GM12873 (cell line): ENCODE measurements at regions not wholly inside any gene's neighbourhood (a gene's known extent, or its start where the extent isn't known, plus 50 kb on each side); places are given as distances from the start of the nearest gene placed in this dataset.

Experiments
- TF ChIP-seq, protein P1 (sequence below): IDR thresholded peaks from 2 replicates; pipeline ENCODE4 v1.5.1; 2012; ENCODE audit warnings: low read depth, mild to moderate bottlenecking, moderate library complexity, low read length, control low read depth; ENCODE audit not compliant: insufficient read depth; ENCODE audit errors: missing control alignments

DNA sequence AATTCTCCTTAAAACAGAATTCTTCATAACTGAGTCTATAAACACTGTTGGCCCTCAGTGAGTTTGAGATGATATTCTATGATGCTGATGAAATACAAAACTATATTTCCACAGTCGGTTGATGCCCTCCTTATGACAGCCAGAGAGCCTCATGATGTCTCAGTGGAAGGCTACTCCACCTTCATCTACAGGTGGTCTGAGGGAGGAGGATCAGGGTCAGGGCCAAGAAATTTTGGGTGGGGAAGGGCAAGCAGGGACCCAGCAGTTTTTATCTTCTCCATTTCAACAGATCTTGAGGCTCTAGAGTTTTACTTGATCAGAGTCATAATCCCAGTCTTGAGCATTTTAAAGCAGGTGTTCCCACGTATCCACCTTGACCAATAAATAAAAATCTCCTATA, 90.8 kb downstream of the CCDC71L start:
- TF ChIP-seq, protein P1, sequence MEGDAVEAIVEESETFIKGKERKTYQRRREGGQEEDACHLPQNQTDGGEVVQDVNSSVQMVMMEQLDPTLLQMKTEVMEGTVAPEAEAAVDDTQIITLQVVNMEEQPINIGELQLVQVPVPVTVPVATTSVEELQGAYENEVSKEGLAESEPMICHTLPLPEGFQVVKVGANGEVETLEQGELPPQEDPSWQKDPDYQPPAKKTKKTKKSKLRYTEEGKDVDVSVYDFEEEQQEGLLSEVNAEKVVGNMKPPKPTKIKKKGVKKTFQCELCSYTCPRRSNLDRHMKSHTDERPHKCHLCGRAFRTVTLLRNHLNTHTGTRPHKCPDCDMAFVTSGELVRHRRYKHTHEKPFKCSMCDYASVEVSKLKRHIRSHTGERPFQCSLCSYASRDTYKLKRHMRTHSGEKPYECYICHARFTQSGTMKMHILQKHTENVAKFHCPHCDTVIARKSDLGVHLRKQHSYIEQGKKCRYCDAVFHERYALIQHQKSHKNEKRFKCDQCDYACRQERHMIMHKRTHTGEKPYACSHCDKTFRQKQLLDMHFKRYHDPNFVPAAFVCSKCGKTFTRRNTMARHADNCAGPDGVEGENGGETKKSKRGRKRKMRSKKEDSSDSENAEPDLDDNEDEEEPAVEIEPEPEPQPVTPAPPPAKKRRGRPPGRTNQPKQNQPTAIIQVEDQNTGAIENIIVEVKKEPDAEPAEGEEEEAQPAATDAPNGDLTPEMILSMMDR: no peak

DNA sequence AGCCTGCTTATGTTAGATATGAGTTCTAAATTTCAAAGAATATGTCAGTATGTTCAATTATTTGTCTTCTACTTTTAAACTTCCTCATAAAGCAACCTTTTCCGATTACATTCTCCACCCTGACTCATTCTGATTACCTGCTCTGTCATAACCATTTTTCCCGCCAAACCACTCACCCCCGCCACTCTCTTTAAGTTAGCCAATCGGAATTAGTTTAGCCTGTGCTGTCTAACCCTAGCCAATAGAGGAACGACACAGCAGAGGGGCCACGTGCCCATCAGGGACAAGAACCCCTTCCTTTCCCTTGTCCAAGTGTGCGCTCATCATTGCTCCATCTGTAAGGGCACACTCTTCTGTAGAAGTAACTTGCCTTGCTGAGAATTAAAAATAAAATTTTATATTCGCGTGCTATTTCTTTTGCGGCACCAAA, 91.4 kb downstream of the CCDC71L start:
- TF ChIP-seq, protein P1: no peak

DNA sequence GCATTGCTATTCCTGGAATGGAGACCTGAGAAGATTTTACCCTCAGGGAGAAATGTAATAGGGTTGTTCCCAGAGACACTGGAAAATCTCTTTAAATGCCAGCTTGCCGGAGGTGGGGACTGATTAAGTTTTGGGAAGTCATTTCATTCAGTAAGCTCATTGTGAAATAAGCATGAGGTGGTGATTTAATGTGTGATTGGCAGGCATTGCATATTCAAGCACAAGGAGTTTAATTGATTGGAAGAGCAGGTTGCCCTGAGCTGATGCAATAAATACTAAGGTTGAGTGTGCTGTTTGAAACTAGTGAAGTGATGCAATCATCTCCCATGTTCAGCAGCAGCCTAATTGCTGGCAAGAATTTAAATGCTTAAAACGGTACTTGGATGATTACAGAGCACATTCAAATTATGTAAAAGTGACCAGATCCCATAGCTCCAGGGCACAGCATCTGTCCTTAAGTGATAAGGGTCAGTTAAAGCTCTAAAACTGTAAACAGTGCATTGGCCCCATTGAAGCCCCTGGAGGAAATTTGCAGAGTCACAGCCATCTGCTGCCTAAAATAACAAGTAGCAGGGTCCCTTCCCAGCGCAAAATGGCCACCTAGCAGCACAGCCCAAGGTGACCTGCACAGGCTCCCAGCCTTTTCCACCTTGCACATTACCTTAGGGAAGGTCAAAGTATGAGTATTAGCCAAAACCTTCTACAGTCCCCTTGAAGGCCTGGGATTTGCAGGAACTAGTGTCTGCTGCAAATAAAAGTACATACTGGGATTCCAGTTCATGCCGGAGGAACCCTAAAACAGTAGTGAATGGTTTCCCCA, 92.1 kb downstream of the CCDC71L start:
- TF ChIP-seq, protein P1: no peak

DNA sequence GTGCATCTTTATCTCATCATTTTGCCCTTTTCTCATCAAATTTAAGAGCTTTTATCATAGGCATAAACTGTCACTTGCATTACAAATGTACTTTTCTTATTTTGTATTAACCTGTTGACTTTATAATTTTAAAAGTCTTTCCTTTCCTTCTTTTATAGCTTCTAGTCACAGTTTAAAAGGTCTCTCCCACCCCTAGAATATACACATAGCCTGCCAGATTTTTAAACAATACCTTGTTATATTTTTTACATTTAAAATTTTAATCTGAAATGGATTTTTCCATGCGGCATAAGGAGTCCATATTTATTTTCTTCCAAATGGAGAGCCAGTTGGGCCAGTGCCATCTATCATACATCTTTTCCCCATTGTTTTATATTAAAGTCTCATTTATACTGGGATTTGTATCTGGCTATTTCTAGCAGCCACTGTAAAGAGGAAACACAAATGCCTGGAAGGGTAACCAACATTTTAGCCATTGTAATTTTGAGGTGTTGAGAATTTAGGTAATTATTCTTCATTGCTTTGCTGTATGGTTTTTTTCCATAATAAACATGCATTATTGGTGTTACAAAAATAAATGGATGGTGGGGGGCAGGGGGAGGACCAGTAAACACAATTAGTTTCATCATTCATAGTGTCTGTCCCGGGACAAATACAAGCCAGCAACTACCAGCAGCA, 92.8 kb downstream of the CCDC71L start:
- TF ChIP-seq, protein P1: no peak

DNA sequence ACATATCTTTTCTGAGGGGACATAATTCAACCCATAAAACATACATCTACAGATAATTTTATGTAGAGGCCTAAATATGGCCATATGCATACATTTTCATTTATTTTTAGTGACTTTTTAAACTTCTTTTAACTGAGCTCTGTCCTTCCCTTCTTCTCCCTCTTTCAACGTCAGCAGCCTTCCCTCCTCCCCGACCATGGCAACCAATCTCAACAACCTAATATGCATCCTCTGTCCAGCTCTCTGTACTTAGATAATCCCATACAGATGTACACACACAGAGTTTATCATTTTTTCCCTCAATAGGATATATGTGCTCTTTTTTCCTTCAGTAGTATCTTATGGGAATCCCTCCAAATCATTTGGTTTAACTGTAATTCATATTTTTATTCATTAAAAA, 94.3 kb downstream of the CCDC71L start:
- TF ChIP-seq, protein P1: no peak

DNA sequence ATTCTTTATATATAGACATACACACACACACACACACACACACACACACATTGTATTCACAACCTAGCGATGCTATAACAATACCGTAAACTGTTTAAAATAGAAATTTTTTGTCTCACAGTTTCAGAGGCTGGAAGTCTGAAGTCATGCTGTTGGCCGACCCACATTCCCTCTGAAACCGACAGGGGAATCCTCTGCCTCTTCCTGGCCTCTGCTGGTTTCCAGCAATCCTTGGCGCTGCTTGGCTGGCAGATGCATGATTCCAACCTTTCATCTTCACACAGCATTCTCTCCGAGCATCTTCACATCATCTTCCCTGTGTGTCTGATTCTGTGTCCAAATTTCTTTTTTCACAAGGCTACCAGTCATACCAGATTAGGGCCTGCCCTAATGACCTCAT, 94.8 kb downstream of the CCDC71L start:
- TF ChIP-seq, protein P1: no peak

DNA sequence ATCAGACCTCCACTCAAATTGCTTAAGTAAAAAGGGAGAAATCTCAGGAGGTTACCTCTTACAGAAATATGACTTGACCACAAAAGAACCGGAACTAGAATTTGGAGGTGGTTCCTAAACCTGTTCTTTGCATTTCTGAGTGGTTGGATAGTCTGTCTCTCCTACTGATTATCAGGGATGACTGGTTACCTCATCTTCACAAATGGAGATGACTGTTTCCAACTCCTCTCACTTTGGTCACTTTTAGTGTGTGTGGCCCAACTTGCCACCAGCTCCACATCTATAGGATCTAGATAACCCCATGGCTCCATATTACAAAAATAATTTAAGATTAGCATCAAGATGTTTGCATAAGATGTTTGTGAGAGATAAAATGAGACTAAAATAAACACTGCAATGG, 95.5 kb downstream of the CCDC71L start:
- TF ChIP-seq, protein P1: no peak
